C4-2B (cell line): ENCODE measurements at regions not wholly inside any gene's neighbourhood (a gene's known extent, or its start where the extent isn't known, plus 50 kb on each side); places are given as distances from the start of the nearest gene placed in this dataset.

Experiments used
- CTCF ChIP-seq: fragments of 450-650 bp; conservative IDR thresholded peaks from 2 replicates; pipeline ENCODE4 v1.5.1; 2017; ENCODE audit warnings: mild to moderate bottlenecking
- ZFX ChIP-seq: fragments of 450-650 bp; IDR thresholded peaks from 2 replicates; pipeline ENCODE4 v1.6.1; 2017

DNA sequence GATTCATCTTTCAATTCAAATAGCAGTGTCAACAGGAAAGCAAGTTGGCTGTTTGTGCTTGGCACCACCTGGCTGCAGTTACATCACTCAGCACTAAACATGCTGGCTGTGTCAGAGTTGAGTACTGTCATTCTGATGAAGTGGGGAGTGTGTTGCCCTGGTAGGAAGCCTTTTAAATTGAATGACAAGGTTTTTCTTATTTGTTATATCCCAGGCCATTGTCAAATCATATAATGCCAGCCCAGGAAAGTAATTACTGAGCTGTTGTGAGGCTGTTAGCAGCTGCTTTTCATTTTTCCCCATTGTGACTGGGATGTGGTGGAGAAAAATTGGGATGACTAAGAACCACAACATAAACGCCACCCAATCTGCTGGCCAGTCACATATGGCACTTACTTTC is 106.5 kb upstream of the PRKD1 start:
- TF ChIP-seq CTCF (no peak; the same call in 1 of the 2 replicates), ZFX (no peak)
